H1 (cell line): ENCODE measurements at regions not wholly inside any gene's neighbourhood (a gene's known extent, or its start where the extent isn't known, plus 50 kb on each side); places are given as distances from the start of the nearest gene placed in this dataset.

Experiments
- CTCF ChIA-PET: fragments of 300-600 bp; sonication (Branson Sonifier 250); formaldehyde crosslinking; loops from one replicate; lab custom pipeline; 2021; ENCODE audit not compliant: partially characterized antibody; lab: Charles Lee
- POLR2A ChIA-PET: fragments of 300-600 bp; sonication (Branson Sonifier 250); formaldehyde crosslinking; loops from one replicate; lab custom pipeline; 2021; ENCODE audit warnings: inconsistent platforms; ENCODE audit not compliant: partially characterized antibody; lab: Charles Lee
- DNase-seq, 2 experiments: peaks; one replicate each; pipeline versions ENCODE4 v3.0.0 to v3.0.0-alpha.2; 2010 to 2022; ENCODE audit warnings: low spot score in 2 of 2, low read depth in 1 of 2, mixed read lengths in 1 of 2
- FAIRE-seq: peaks from 2 replicates; lab custom pipeline; 2011; peaks lifted over from hg19 to GRCh38; lab: Jason Lieb, UNC
- H2AFZ ChIP-seq: 2 replicates; pipeline ENCODE4 v1.8.1; 2012; ENCODE audit warnings: low read length, inconsistent platforms
- H2AK5ac ChIP-seq: 2 replicates; pipeline ENCODE4 v1.6.1; 2013; ENCODE audit warnings: low read depth, low read length
- H2BK120ac ChIP-seq: replicated peaks from 2 replicates; pipeline ENCODE3; 2013; ENCODE audit warnings: low read depth, low read length, inconsistent platforms
- H2BK12ac ChIP-seq: 2 replicates; pipeline ENCODE4 v1.6.1; 2013; ENCODE audit warnings: low read depth, low read length
- H2BK15ac ChIP-seq: 2 replicates; pipeline ENCODE4 v1.6.1; 2013; ENCODE audit warnings: low read length
- H2BK20ac ChIP-seq: 2 replicates; pipeline ENCODE4 v1.6.1; 2013; ENCODE audit warnings: low read length
- H2BK5ac ChIP-seq: 2 replicates; pipeline ENCODE4 v1.6.1; 2013; ENCODE audit warnings: low read depth, low read length
- H3K14ac ChIP-seq: 2 replicates; pipeline ENCODE4 v1.6.1; 2013; ENCODE audit warnings: inconsistent platforms; ENCODE audit not compliant: insufficient read length
- H3K18ac ChIP-seq: 2 replicates; pipeline ENCODE4 v1.6.1; 2013; ENCODE audit warnings: low read length; ENCODE audit errors: extremely low read depth
- H3K23ac ChIP-seq: 2 replicates; pipeline ENCODE4 v1.6.1; 2013; ENCODE audit warnings: inconsistent platforms; ENCODE audit not compliant: insufficient read length
- H3K23me2 ChIP-seq: 2 replicates; pipeline ENCODE4 v1.6.1; 2013; ENCODE audit warnings: low read depth, low read length
- H3K27ac ChIP-seq: 2 replicates; pipeline ENCODE4 v1.6.1; 2011; ENCODE audit warnings: low read depth, low read length, inconsistent platforms
- H3K27me3 ChIP-seq, 4 experiments: replicated peaks in 1 of 4; 1 replicate in 1 of 4; 2 replicates in 3 of 4; pipeline versions ENCODE4 v1.6.1 to v1.8.1; 2011 to 2013; ENCODE audit warnings: low read length in 3 of 4, mild to moderate bottlenecking in 3 of 4, inconsistent platforms in 2 of 4, mixed read lengths in 2 of 4, moderate library complexity in 1 of 4; ENCODE audit not compliant: control insufficient read depth in 3 of 4, insufficient read depth in 3 of 4; ENCODE audit errors: extremely low read depth in 1 of 4
- H3K36me3 ChIP-seq, 4 experiments: 2 replicates each; pipeline versions ENCODE4 v1.6.1 to v1.8.1; 2011 to 2013; ENCODE audit warnings: mild to moderate bottlenecking in 4 of 4, low read length in 3 of 4, moderate library complexity in 2 of 4, control low read depth in 1 of 4, inconsistent platforms in 1 of 4; ENCODE audit not compliant: insufficient read depth in 4 of 4, control insufficient read depth in 2 of 4
- H3K4ac ChIP-seq: replicated peaks from 2 replicates; pipeline ENCODE3; 2013; ENCODE audit warnings: low read length, low read depth, mixed read lengths, inconsistent platforms; ENCODE audit not compliant: insufficient read length
- H3K4me1 ChIP-seq, 4 experiments: replicated peaks in 1 of 4; 1 replicate in 1 of 4; 2 replicates in 3 of 4; pipeline versions ENCODE4 v1.6.1 to v1.8.1; 2011 to 2013; ENCODE audit warnings: low read length in 3 of 4, inconsistent platforms in 2 of 4, mixed read lengths in 1 of 4; ENCODE audit not compliant: insufficient read depth in 4 of 4, control insufficient read depth in 3 of 4
- H3K4me2 ChIP-seq, 2 experiments: 2 replicates each; pipeline versions ENCODE4 v1.6.1 to v1.8.1; 2011 to 2013; ENCODE audit warnings: low read depth in 2 of 2, low read length in 2 of 2, control low read depth in 1 of 2, inconsistent platforms in 1 of 2, mild to moderate bottlenecking in 1 of 2; ENCODE audit not compliant: insufficient read depth in 1 of 2
- H3K4me3 ChIP-seq, 4 experiments: fragments of 200-600, 300-600 bp in 1 of 4; sonication (generic), shearing (Covaris generic), sonication (Bioruptor Twin) in 1 of 4; 2 replicates each; pipeline versions ENCODE4 v1.5.1 to v1.8.1; 2011 to 2016; ENCODE audit warnings: low read length in 4 of 4, low read depth in 3 of 4, control low read depth in 2 of 4, inconsistent platforms in 2 of 4, mild to moderate bottlenecking in 2 of 4, mixed read lengths in 1 of 4, moderate library complexity in 1 of 4; ENCODE audit not compliant: insufficient read depth in 2 of 4; ENCODE audit errors: extremely low read depth in 1 of 4
- H3K56ac ChIP-seq: replicated peaks from 2 replicates; pipeline ENCODE3; 2013; ENCODE audit warnings: low read depth, mild to moderate bottlenecking, mixed read lengths, low read length, inconsistent platforms; ENCODE audit not compliant: insufficient read length
- H3K79me1 ChIP-seq: 2 replicates; pipeline ENCODE4 v1.6.1; 2013; ENCODE audit warnings: low read depth, low read length, control low read depth
- H3K79me2 ChIP-seq, 2 experiments: 2 replicates each; pipeline versions ENCODE4 v1.6.1 to v1.8.1; 2012 to 2013; ENCODE audit warnings: low read length in 2 of 2, mild to moderate bottlenecking in 2 of 2, inconsistent platforms in 1 of 2; ENCODE audit not compliant: insufficient read depth in 2 of 2, control insufficient read depth in 1 of 2
- H3K9ac ChIP-seq, 4 experiments: replicated peaks in 1 of 4; 1 replicate in 1 of 4; 2 replicates in 3 of 4; pipeline versions ENCODE4 v1.6.1 to v1.8.1; 2011 to 2013; ENCODE audit warnings: low read depth in 3 of 4, low read length in 3 of 4, control low read depth in 2 of 4, mild to moderate bottlenecking in 2 of 4, moderate library complexity in 2 of 4, inconsistent platforms in 1 of 4; ENCODE audit errors: extremely low read depth in 1 of 4
- H3K9me3 ChIP-seq, 2 experiments: 2 replicates each; pipeline versions ENCODE4 v1.6.1 to v1.8.1; 2012 to 2013; ENCODE audit warnings: mild to moderate bottlenecking in 2 of 2, moderate library complexity in 2 of 2, control low read depth in 1 of 2, inconsistent platforms in 1 of 2, low read depth in 1 of 2, low read length in 1 of 2, mixed read lengths in 1 of 2; ENCODE audit not compliant: insufficient read depth in 2 of 2
- H4K20me1 ChIP-seq, 2 experiments: replicated peaks in 1 of 2; 2 replicates each; pipeline versions ENCODE3 to v1.8.1; 2011 to 2013; ENCODE audit warnings: inconsistent platforms in 2 of 2, low read length in 2 of 2, mild to moderate bottlenecking in 1 of 2; ENCODE audit not compliant: insufficient read depth in 2 of 2, control insufficient read depth in 1 of 2
- H4K5ac ChIP-seq: 2 replicates; pipeline ENCODE4 v1.6.1; 2013; ENCODE audit warnings: low read length, low read depth, mixed read lengths, inconsistent platforms; ENCODE audit not compliant: insufficient read length
- H4K8ac ChIP-seq: 2 replicates; pipeline ENCODE4 v1.8.0; 2013; ENCODE audit warnings: mild to moderate bottlenecking, moderate library complexity, low read length, inconsistent platforms; ENCODE audit not compliant: insufficient read depth; ENCODE audit errors: extremely low read depth
- H4K91ac ChIP-seq: replicated peaks from 2 replicates; pipeline ENCODE3; 2013; ENCODE audit warnings: low read length, mixed read lengths, inconsistent platforms; ENCODE audit not compliant: insufficient read length
- BCL11A ChIP-seq, 2 experiments: IDR thresholded peaks; one replicate each; pipeline ENCODE4 v1.6.1; 2011; ENCODE audit warnings: low read depth in 2 of 2, low read length in 2 of 2, mild to moderate bottlenecking in 2 of 2
- CBX5 ChIP-seq: fragments of 300-800, 300-1000 bp; sonication (generic); IDR thresholded peaks from 2 replicates; pipeline ENCODE4 v1.7.1; 2016; ENCODE audit warnings: antibody characterized with exemption, low read length, low read depth
- CHD2 ChIP-seq: IDR thresholded peaks from 2 replicates; pipeline ENCODE4 v1.6.1; 2012; ENCODE audit warnings: low read length, improper control_type of control experiment
- CTCF ChIP-seq, 3 experiments: IDR thresholded peaks; 1 replicate in 2 of 3; 2 replicates in 1 of 3; pipeline versions ENCODE4 v1.5.1 to v1.6.1; 2011; ENCODE audit warnings: low read length in 3 of 3, mild to moderate bottlenecking in 3 of 3, inconsistent platforms in 2 of 3, low read depth in 1 of 3, moderate library complexity in 1 of 3; ENCODE audit not compliant: insufficient read depth in 1 of 3; ENCODE audit errors: control extremely low read depth in 1 of 3
- HDAC6 ChIP-seq: IDR thresholded peaks from one replicate; pipeline ENCODE4 v1.7.1; 2012; ENCODE audit warnings: low read depth, mild to moderate bottlenecking, inconsistent platforms, low read length, moderate library complexity
- JUN ChIP-seq: IDR thresholded peaks from 2 replicates; pipeline ENCODE4 v1.6.1; 2011; ENCODE audit warnings: low read depth, mild to moderate bottlenecking, improper control_type of control experiment, low read length
- MAFK ChIP-seq: IDR thresholded peaks from 2 replicates; pipeline ENCODE4 v1.6.1; 2012; ENCODE audit warnings: low read depth, mild to moderate bottlenecking, improper control_type of control experiment, low read length
- POU5F1 ChIP-seq: IDR thresholded peaks from 2 replicates; pipeline ENCODE4 v1.6.1; 2011; ENCODE audit warnings: low read depth, mild to moderate bottlenecking, low read length, moderate library complexity
- SUZ12 ChIP-seq: fragments of 200-600 bp; sonication (generic); IDR thresholded peaks from 2 replicates; pipeline ENCODE4 v1.6.1; 2012; ENCODE audit warnings: mild to moderate bottlenecking, inconsistent platforms, low read length, moderate library complexity, mixed read lengths
- USF2 ChIP-seq: IDR thresholded peaks from 2 replicates; pipeline ENCODE4 v1.6.1; 2011; ENCODE audit warnings: low read length, improper control_type of control experiment
- YY1 ChIP-seq: IDR thresholded peaks from 2 replicates; pipeline ENCODE4 v1.6.1; 2011; ENCODE audit warnings: low read depth, mild to moderate bottlenecking, low read length
- ZNF274 ChIP-seq: IDR thresholded peaks from 2 replicates; pipeline ENCODE4 v1.7.0; 2012; ENCODE audit warnings: low read length, borderline replicate concordance; ENCODE audit errors: extremely low read depth
- WGBS, 2 experiments: shearing (Covaris generic) in 1 of 2; methylation state at CpG; one replicate each; pipeline versions ENCODE4 v1.1.6 to v1.1.7; 2013 to 2015; ENCODE audit warnings: low lambda C conversion rate in 2 of 2, mixed read lengths in 2 of 2, inconsistent platforms in 1 of 2, low coverage in 1 of 2, missing lambda C conversion rate in 1 of 2; ENCODE audit not compliant: insufficient replicate concordance in 2 of 2, insufficient coverage in 1 of 2, insufficient read length in 1 of 2; ENCODE audit errors: extremely low coverage in 1 of 2, missing lambda C conversion rate in 1 of 2; 5-methylcytosine and 5-hydroxymethylcytosine counted together

GRCh38 chr22:47327241-47327640, 564.8 kb downstream of the TBC1D22A start:
- H3K9me3 ChIP-seq = peaks cover 80 to 92% of the 10 kb centered on the region in 2 experiments
- ChIA-PET CTCF (interaction anchor here (0.6 kb wide), 1 partner anchor 468 kb away, joined by 3 read pairs; no protein-coding TSS in a partner anchor), POLR2A (no interaction called here)
- H3K27ac ChIP-seq = no peak overlapping the region
- H2BK20ac ChIP-seq = no peak overlapping the region
- no peak overlapping the region for H3K56ac ChIP-seq
- no peak overlapping the region for H3K14ac ChIP-seq
- no peak overlapping the region for H3K18ac ChIP-seq
- no peaks in the 10 kb centered on the region; a peak in 1 of 8 replicates for H3K36me3 ChIP-seq
- H2AFZ ChIP-seq = no peak overlapping the region
- no peaks in the 10 kb centered on the region for H3K79me1 ChIP-seq
- H3K4me3 ChIP-seq = no peak overlapping the region
- H4K20me1 ChIP-seq = no peaks in the 10 kb centered on the region
- no peak for FAIRE-seq
- H3K79me2 ChIP-seq = no peaks in the 10 kb centered on the region
- no peak overlapping the region for H3K4me2 ChIP-seq
- WGBS, 2 experiments = 94% methylated on average over 6 of the region's 6 CpGs; no CpG with 5 or more reads in 1 of the 2 experiments
- H2BK5ac ChIP-seq = no peak overlapping the region
- H4K8ac ChIP-seq = no peak overlapping the region
- no peaks in the 10 kb centered on the region for H3K27me3 ChIP-seq
- no peak overlapping the region for H3K4ac ChIP-seq
- no peak for DNase-seq
- H3K23ac ChIP-seq = no peak overlapping the region
- no peaks in the 10 kb centered on the region for H3K4me1 ChIP-seq
- no peak overlapping the region for H2BK12ac ChIP-seq
- H4K91ac ChIP-seq = no peak overlapping the region
- H2BK15ac ChIP-seq = no peak overlapping the region
- no peak overlapping the region for H3K9ac ChIP-seq
- no peak overlapping the region for H2BK120ac ChIP-seq
- no peak overlapping the region for H4K5ac ChIP-seq
- H3K23me2 ChIP-seq = no peaks in the 10 kb centered on the region
- no peak overlapping the region for H2AK5ac ChIP-seq
- TF ChIP-seq CBX5 = no peak
- no peak for TF ChIP-seq MAFK
- TF ChIP-seq HDAC6 = no peak
- TF ChIP-seq JUN = no peak
- no peak for TF ChIP-seq ZNF274
- TF ChIP-seq BCL11A (IDR thresholded peaks at IDR 0.05; ENCODE audit: low read depth in 2 of 2, low read length in 2 of 2) = no peak
- no peak for TF ChIP-seq CTCF (IDR thresholded peaks at IDR 0.05; ENCODE audit: control extremely low read depth in 1 of 3, insufficient read depth in 1 of 3, low read depth in 1 of 3, low read length in 3 of 3)
- no peak for TF ChIP-seq USF2
- TF ChIP-seq YY1 = no peak
- no peak for TF ChIP-seq CHD2
- no peak for TF ChIP-seq POU5F1
- no peak for TF ChIP-seq SUZ12
